ENCODE measurements at regions not wholly inside any gene's neighbourhood (a gene's known extent, or its start where the extent isn't known, plus 50 kb on each side); places are given as distances from the start of the nearest gene placed in this dataset.
"Not testable (repeated sequence)": the region's sequence is repeated elsewhere in the genome, so short reads cannot be mapped to it uniquely, and the experiment has no call there.

DNA sequence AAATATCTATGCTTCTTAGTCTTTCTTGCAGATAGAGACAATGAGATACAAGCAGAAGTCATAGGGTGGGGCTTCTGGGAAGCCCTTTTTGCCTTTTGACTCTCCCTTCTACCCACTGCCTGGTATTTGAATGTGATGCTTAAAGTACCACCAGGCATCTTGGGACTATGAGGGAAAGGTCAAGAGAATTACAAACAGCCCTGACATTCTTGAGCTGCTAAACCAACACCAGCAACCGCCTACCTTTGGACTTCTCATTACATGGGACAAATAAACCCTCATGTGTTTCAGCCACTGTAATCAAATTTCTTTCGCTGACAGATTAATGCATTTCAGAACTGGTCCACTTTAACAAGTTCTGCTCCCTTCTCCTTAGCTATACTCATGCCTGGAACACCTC lies 112.8 kb downstream of the LUZP4 start:
- DNase-seq (ENCODE audit: low spot score) = no peak

DNA sequence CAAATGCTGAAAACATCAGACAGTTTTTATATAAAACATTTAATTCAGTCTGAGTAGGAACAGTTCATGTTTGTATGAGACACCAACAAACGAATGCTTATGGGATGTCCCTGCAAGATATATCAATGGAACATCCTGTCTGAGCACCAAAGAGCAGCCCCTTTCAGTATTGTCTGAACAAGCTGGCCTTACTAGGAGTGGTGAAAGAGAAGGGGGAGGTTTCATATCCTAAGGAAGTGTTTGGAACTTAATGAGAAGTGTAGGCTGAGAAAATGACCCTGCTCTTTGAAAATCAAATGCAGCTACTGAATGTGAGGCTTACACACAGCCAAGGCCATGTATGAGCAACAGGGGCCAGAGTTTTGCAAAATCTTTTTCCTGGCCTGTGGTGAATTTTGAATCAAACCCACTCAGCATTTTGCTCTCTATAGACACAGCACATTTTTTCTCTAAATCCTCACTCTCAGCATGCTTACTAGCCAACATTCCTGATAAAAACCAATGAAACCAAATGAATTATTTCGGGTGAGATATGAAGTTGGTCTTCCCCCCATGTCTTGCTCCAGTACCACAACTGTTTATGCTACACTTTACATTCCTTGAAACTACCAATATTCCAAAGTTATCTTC lies 119.4 kb downstream of the LUZP4 start:
- DNase-seq (ENCODE audit: low spot score) = no peak

- DNase-seq (ENCODE audit: low spot score) = no peak
Observed at GRCh38 chrX:115409551-115409950, 120.0 kb downstream of the LUZP4 start.

DNA sequence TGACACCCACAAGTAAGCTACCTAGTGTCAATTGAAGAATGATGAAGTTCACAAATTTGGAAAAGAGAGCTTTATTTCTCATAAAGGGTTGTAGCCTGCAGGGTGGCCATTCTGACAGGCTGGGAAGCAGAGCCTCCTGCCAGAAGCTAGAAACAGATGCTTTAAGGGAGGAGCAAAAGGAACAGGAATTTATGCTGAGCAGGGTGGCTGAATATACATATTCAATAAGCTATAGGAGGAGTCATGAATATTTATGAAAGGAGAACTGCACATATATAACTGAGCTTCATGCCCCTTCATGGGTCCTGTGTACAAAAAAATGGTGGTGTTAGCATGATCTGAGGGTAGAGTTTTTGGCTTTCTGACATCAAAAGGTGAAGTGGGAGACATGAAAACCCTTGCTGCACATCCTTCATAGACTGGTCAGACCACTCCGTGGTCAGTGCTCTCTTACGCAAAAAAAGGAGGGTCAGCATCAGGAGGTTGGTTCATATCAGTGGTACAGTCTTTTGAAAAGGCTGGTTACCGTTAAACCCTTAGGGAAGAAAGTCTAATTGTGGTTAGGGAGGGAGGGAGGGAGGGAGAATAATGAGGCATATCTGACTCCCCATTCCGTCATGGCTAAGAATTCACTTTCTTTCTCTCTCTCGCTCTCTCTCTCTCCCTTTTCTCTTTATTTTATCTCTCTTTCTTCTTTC lies 121.4 kb downstream of the LUZP4 start:
- DNase-seq (ENCODE audit: low spot score) = no peak

GRCh38 chrX:115413246-115413878 lies 123.8 kb downstream of the LUZP4 start:
- no peak for DNase-seq (ENCODE audit: low spot score)

DNA sequence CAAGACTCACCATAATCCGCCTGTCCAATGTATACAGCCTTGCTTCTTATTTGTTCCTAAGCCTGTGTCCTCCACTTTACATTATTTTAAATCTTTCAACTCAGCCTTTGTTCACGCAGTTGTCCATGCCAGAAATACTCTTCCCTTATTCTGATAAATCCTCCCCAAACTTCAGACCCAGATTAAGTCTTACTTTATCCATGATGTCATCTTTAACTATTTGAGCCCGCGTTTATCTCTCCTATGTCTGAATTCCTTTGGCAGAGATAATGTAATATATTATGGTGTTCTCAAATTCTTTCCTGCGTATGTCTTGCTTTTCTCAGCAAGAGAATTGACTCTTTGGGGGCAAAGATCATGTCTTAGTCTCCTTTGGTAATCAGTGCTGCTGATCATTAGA lies 129.6 kb downstream of the LUZP4 start:
- DNase-seq (ENCODE audit: low spot score) = no peak

- DNase-seq (ENCODE audit: low spot score) = no peak
Observed at GRCh38 chrX:115423086-115423485, 133.6 kb downstream of the LUZP4 start.

GRCh38 chrX:115425359-115425758 lies 135.6 kb upstream of the PLS3 start:
- DNase-seq (ENCODE audit: low spot score) = no peak

DNA sequence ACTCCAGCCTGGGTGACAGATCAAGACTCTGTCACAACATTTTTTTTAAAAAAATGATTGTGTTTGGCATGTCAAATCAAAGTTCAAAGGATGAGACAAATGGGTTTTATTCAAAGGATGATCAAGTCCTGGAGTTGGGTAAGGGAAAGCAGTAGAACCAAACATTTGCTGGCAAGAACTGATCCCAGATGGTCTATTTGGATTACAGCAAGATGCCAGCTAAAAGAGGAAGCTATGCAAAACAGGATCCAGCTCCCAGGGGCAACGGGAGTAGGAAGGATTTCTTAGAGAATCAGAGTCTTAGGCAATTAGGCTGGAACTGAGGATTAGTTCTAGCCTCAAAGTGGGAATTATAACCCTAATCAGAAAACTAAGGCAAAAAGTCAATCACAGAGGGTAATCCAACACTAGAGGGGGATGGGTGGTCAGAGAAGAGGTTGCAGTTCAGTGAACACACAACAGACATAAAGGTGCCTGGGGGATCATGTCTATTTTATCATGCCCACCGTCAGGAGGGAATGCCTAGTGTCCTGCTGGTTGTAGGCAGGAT lies 133.0 kb upstream of the PLS3 start:
- DNase-seq (ENCODE audit: low spot score) = no peak

- DNase-seq (ENCODE audit: low spot score) = not testable (repeated sequence)
Observed at GRCh38 chrX:115434834-115435233, 126.1 kb upstream of the PLS3 start.

GRCh38 chrX:115437841-115438595 lies 123.0 kb upstream of the PLS3 start:
- no peak for DNase-seq (ENCODE audit: low spot score)

DNA sequence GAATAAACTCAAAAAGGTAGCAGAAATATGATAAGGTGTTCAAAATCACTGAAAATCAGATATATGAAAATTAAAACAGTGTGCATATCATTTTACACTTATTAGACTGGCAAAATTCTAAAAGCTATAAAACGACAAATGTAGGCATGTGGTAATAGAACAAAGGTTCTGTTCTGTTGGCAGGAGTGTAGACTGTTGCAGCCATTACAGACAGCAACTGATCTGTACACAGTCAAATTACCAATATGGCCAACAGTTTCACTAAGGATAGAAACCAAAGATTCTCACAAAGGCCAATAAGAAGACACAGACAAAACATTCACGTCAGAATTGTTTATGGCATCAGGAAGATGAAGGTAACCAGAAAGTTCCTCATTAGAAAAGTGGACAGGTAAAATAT lies 112.8 kb upstream of the PLS3 start:
- DNase-seq (ENCODE audit: low spot score) = no peak

DNA sequence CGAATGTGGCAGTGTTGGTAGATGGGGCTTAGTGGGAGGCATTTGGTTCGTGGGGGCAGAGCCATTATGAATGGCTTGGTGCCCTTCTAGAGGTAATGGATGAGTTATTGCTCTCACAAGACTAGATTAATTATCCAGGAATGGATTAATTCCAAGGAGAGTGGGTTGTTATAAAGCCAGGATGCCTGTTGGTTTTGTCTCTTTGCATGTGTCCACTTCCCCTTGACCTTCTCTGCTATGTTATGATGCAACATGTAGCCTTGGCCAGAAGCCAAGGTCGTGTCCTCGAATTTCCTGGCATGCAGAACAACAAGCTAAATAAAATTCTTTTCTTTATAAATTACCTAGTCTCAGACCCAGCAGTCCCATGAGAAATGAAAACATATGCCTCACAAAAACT lies 111.2 kb upstream of the PLS3 start:
- no peak for DNase-seq (ENCODE audit: low spot score)

DNA sequence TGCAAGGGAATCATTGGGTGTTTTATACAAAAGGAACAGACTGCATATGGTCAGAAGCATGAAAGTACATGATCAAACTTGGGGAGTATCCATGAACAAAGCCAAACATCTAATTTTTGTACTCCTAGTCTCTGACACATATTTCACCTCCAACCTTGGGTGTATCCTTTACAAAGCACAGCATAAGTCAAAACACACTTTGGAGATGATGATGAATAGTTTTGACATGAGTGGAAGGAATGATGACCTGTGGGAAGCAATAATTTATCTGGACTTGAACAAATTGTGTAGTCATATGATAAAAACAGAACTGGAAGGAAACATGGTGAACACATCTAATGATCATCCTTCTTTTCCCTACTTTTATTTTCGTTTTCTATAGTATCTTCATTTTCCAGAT lies 108.7 kb upstream of the PLS3 start:
- no peak for DNase-seq (ENCODE audit: low spot score)

DNA sequence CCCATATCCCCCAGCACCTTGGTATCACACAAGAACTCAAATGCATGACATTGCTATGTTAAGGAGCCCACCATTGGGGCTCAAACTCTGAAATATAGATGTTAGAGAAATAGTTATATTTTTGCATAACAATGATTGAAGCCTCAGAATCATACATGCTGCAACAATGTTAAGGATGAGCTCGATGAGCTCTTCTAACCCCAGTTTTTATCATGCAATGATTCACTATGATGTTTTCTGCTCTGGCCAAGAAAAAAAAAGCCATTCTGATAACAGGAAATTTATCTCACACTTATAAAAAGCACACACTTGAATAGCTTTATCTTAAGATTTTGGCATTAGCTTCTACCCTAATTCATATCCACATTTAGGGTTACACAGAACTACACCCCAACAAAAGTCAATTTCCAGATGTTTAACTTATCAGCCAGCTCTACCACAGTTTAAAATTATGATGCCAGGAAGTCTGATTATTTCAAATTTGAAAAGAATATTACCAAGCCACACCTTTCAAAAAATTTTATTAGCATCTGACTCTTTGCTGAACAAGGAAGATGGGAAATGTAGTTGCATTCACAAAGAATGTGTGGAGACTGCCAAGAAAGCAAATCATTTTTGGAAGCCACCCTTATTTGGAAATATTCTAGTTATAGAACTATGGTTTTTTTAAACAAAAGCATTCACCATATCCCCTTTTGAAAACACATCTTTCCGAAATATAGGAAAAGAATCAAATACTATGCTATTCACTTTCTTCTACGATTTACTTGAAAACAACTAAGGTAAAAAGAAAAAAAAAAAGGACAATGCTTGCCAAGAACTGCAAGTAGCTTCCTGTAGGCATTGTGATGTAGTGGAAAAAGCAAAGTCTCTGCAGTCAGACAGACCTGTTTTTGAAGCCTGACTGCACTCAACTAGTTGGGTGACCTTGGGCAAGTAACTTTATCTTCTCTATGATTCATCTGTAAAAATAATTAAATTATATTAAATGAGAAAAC lies 100.8 kb upstream of the PLS3 start:
- no peak for DNase-seq (ENCODE audit: low spot score)

- no peak for DNase-seq (ENCODE audit: low spot score)
Observed at GRCh38 chrX:115462406-115462805, 98.6 kb upstream of the PLS3 start.

DNA sequence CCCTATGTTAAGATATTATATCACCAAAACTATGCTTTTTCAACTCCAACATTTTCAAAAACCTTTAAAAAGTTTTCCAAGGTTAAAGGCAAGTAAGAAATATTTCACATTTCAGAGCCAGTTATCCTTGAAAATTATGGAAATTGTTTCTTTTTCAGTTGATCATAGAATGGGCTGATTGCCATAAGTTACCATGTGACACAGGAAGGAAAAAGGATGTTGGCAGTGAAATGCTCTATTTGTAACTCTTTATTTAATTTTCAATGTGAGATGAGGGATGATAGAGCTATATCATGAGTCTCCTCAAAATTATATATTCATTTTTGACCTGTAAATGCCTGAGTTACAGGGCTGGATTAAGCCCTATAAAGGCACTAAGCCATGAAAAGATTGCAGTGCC lies 93.0 kb upstream of the PLS3 start:
- DNase-seq (ENCODE audit: low spot score) = no peak

DNA sequence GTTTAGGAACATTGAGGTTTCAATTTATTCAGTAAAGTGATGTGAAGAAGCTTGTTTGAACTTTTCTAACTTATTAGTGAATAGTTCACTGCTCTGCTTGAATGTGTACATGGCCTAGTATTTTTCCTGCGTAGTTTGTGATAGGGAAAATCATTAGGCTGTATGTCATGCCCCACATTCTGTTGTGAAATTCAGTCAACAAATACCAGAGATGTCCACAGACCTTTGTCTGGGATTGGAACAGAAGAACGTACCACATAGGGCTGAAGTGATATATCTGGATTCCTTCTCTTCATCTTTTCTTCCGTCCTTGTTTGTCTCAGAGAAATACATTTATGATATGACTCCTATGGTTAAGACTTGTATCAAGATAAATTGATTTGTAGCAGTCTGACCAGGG lies 88.8 kb upstream of the PLS3 start:
- no peak for DNase-seq (ENCODE audit: low spot score)

- DNase-seq (ENCODE audit: low spot score) = no peak
Observed at GRCh38 chrX:115486510-115486909, 74.5 kb upstream of the PLS3 start.

GRCh38 chrX:115487608-115488007 lies 73.4 kb upstream of the PLS3 start:
- DNase-seq (ENCODE audit: low spot score) = no peak

GRCh38 chrX:115490814-115491213 lies 70.2 kb upstream of the PLS3 start:
- no peak for DNase-seq (ENCODE audit: low spot score)
